ENCODE measurements at regions not wholly inside any gene's neighbourhood (a gene's known extent, or its start where the extent isn't known, plus 50 kb on each side); places are given as distances from the start of the nearest gene placed in this dataset.

DNA sequence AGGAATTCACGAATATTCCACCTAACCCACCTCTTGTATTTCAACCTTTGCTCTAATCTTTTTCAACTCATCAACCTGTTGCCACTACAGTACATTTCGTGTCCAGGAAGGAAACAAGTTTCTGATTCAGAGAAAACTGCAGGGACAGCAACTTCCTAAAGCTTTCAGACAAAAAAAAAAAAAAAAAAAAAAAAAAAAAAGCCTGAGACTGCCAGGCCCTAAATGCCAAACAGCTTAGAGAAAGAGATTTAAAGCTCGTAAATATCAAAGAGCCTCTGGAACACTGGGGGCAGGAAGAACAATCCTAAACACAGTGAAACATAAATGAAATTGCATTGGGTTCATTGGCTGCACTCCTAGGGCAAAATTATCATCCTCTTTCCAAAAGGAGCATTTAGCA lies 411.2 kb upstream of the SPTLC3 start:
- TF ChIP-seq, protein P1, sequence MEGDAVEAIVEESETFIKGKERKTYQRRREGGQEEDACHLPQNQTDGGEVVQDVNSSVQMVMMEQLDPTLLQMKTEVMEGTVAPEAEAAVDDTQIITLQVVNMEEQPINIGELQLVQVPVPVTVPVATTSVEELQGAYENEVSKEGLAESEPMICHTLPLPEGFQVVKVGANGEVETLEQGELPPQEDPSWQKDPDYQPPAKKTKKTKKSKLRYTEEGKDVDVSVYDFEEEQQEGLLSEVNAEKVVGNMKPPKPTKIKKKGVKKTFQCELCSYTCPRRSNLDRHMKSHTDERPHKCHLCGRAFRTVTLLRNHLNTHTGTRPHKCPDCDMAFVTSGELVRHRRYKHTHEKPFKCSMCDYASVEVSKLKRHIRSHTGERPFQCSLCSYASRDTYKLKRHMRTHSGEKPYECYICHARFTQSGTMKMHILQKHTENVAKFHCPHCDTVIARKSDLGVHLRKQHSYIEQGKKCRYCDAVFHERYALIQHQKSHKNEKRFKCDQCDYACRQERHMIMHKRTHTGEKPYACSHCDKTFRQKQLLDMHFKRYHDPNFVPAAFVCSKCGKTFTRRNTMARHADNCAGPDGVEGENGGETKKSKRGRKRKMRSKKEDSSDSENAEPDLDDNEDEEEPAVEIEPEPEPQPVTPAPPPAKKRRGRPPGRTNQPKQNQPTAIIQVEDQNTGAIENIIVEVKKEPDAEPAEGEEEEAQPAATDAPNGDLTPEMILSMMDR (IDR thresholded peaks at IDR 0.05): no peak
- H3K4me3 Mint-ChIP-seq: no peak overlapping the region
- H2AFZ ChIP-seq (ENCODE audit: insufficient read depth, low read depth, low read length, poor library complexity, severe bottlenecking): no peak overlapping the region
- H3K4me2 ChIP-seq (replicated peaks; ENCODE audit: extremely low read depth, low read length, poor library complexity, severe bottlenecking): no peak overlapping the region
- H3K9me3 ChIP-seq (replicated peaks in 1 of 2; ENCODE audit: control insufficient read depth in 1 of 2, insufficient read depth in 1 of 2, low read length in 2 of 2): no peaks in the 10 kb centered on the region
- no peak overlapping the region for H3K27ac ChIP-seq (ENCODE audit: low read depth in 1 of 2, low read length in 2 of 2)
- no peaks in the 10 kb centered on the region for H3K4me1 Mint-ChIP-seq
- no peaks in the 10 kb centered on the region for H4K20me1 ChIP-seq (ENCODE audit: insufficient read depth, low read length)
- no peak overlapping the region for H3K9ac ChIP-seq (ENCODE audit: insufficient read depth, low read length, poor library complexity, severe bottlenecking)
- 32% methylated on average over 2 of the region's 3 CpGs for WGBS (ENCODE audit: insufficient coverage)
- intact Hi-C loops (cut with micrococcal nuclease): no loop called here
- no peak overlapping the region for H3K4me3 ChIP-seq (replicated peaks in 1 of 3; ENCODE audit: low read depth in 2 of 3, low read length in 3 of 3)
- H3K27me3 ChIP-seq (ENCODE audit: control insufficient read depth in 2 of 2, insufficient read depth in 2 of 2, low read length in 2 of 2): no peaks in the 10 kb centered on the region
- H3K9me3 Mint-ChIP-seq: peaks cover 0 to 7% (median 0%) of the 10 kb centered on the region in 7 donors
- H3K27me3 Mint-ChIP-seq (ENCODE audit: low read depth in 3 of 3): no peaks in the 10 kb centered on the region
- H3K79me2 ChIP-seq (ENCODE audit: insufficient read depth, low read length): no peaks in the 10 kb centered on the region
- DNase-seq: no peak
- no peaks in the 10 kb centered on the region for H3K4me1 ChIP-seq (ENCODE audit: control insufficient read depth in 1 of 2, insufficient read depth in 2 of 2, low read length in 2 of 2)
- H3K36me3 ChIP-seq (replicated peaks in 1 of 2; ENCODE audit: control insufficient read depth in 1 of 2, insufficient read depth in 2 of 2, low read length in 2 of 2): no peaks in the 10 kb centered on the region
- no peak overlapping the region for H3K27ac Mint-ChIP-seq
- no peaks in the 10 kb centered on the region for H3K36me3 Mint-ChIP-seq

DNA sequence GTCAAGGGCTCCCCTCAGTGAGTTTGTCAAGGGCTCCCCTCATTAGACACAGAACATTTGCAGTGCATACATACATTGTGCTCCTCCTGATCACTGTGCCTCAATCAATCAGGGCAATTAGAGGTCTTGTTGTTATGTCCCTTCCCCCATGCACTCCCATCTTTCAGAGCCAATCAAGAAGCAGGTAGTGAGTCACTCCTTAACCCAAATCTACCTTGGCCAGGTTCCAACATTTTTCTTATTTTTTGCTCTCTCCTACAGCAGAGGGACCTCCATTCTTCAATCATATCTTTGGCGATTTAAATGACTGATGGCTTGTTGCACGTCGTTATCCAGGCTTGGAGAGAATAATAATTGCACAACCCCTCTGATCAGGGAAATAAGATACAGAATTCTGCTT lies 409.9 kb upstream of the SPTLC3 start:
- TF ChIP-seq, protein P1 (IDR thresholded peaks at IDR 0.05): no peak
- H2AFZ ChIP-seq (ENCODE audit: insufficient read depth, low read depth, low read length, poor library complexity, severe bottlenecking): no peak overlapping the region
- Mint-ChIP-seq H3K36me3 (no peaks in the 10 kb centered on the region), H3K4me3 (no peak overlapping the region), H3K27ac (no peak overlapping the region), H3K9me3 (peaks cover 0 to 4% (median 0%) of the 10 kb centered on the region in 7 donors), H3K4me1 (no peaks in the 10 kb centered on the region), H3K27me3 (ENCODE audit: low read depth in 3 of 3) (peaks cover 0 to 2% (median 0%) of the 10 kb centered on the region in 3 donors)
- peaks cover 0 to 3% of the 10 kb centered on the region in 2 donors for H3K9me3 ChIP-seq (replicated peaks in 1 of 2; ENCODE audit: control insufficient read depth in 1 of 2, insufficient read depth in 1 of 2, low read length in 2 of 2)
- no peaks in the 10 kb centered on the region for H3K36me3 ChIP-seq (replicated peaks in 1 of 2; ENCODE audit: control insufficient read depth in 1 of 2, insufficient read depth in 2 of 2, low read length in 2 of 2)
- DNase-seq: no peak
- no peak overlapping the region for H3K9ac ChIP-seq (ENCODE audit: insufficient read depth, low read length, poor library complexity, severe bottlenecking)
- 86% methylated on average over 1 of the region's 3 CpGs for WGBS (ENCODE audit: insufficient coverage)
- intact Hi-C loops (cut with micrococcal nuclease): no loop called here
- no peaks in the 10 kb centered on the region for H3K79me2 ChIP-seq (ENCODE audit: insufficient read depth, low read length)
- no peak overlapping the region for H3K4me2 ChIP-seq (replicated peaks; ENCODE audit: extremely low read depth, low read length, poor library complexity, severe bottlenecking)
- H4K20me1 ChIP-seq (ENCODE audit: insufficient read depth, low read length): no peaks in the 10 kb centered on the region
- no peak overlapping the region for H3K27ac ChIP-seq (ENCODE audit: low read depth in 1 of 2, low read length in 2 of 2)
- no peaks in the 10 kb centered on the region for H3K27me3 ChIP-seq (ENCODE audit: control insufficient read depth in 2 of 2, insufficient read depth in 2 of 2, low read length in 2 of 2)
- H3K4me1 ChIP-seq (ENCODE audit: control insufficient read depth in 1 of 2, insufficient read depth in 2 of 2, low read length in 2 of 2): no peaks in the 10 kb centered on the region
- no peak overlapping the region for H3K4me3 ChIP-seq (replicated peaks in 1 of 3; ENCODE audit: low read depth in 2 of 3, low read length in 3 of 3)

All from CD14-positive monocyte (primary cell).